ENCODE measurements at regions not wholly inside any gene's neighbourhood (a gene's known extent, or its start where the extent isn't known, plus 50 kb on each side); places are given as distances from the start of the nearest gene placed in this dataset.

DNA sequence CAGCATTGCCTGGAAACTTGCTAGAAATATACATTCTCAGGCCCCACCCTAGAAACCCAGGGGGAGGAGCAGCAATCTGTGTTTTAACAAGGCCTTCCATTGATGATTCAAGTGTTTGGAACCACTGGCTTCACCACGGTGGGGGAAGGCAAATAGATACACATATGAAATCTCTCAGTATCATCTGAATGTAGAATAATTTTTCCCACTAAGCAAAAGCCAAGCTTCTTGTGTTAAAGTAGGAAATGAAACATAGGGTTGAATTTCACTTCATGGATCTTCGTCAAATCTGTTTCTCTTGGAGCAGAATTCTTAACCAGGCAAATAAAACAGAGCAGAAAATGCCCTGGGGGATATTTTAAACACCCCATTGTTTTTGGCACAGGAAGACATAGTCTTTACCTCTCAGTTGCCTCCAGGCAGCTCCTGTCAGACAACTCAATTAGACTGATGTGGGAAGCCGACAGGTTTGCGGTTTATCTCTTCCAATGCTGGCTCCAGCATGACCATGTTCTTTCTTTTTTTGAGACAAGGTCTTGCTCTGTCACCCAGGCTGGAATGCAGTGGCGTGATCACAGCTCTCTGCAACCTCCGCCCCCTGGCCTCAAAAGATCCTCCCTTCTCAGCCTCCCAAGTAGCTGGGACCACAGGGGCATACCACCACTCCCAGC lies 213.0 kb downstream of the FOXO1 start:
- H3K27ac ChIP-seq (ENCODE audit: low read depth in 1 of 2, low read length in 2 of 2) = no peak overlapping the region
- Mint-ChIP-seq H3K27me3 (ENCODE audit: low read depth in 3 of 3) (peaks cover 0 to 4% (median 2%) of the 10 kb centered on the region in 3 donors), H3K36me3 (no peaks in the 10 kb centered on the region), H3K4me3 (no peak overlapping the region), H3K4me1 (peaks cover 11% of the 10 kb centered on the region), H3K9me3 (peaks cover 0 to 5% (median 2%) of the 10 kb centered on the region in 7 donors), H3K27ac (no peak overlapping the region)
- peaks cover 10 to 11% of the 10 kb centered on the region in 2 donors for H3K4me1 ChIP-seq (ENCODE audit: control insufficient read depth in 1 of 2, insufficient read depth in 2 of 2, low read length in 2 of 2)
- no peak for DNase-seq
- intact Hi-C loops (cut with micrococcal nuclease) = no loop called here
- no peak overlapping the region for H3K4me3 ChIP-seq (replicated peaks in 1 of 3; ENCODE audit: low read depth in 2 of 3, low read length in 3 of 3)
- no peaks in the 10 kb centered on the region for H3K9me3 ChIP-seq (replicated peaks in 1 of 2; ENCODE audit: control insufficient read depth in 1 of 2, insufficient read depth in 1 of 2, low read length in 2 of 2)
- H2AFZ ChIP-seq (ENCODE audit: insufficient read depth, low read depth, low read length, poor library complexity, severe bottlenecking) = no peak overlapping the region
- H3K4me2 ChIP-seq (replicated peaks; ENCODE audit: extremely low read depth, low read length, poor library complexity, severe bottlenecking) = no peak overlapping the region
- H3K9ac ChIP-seq (ENCODE audit: insufficient read depth, low read length, poor library complexity, severe bottlenecking) = no peak overlapping the region
- H4K20me1 ChIP-seq (ENCODE audit: insufficient read depth, low read length) = no peaks in the 10 kb centered on the region
- TF ChIP-seq, protein P1, sequence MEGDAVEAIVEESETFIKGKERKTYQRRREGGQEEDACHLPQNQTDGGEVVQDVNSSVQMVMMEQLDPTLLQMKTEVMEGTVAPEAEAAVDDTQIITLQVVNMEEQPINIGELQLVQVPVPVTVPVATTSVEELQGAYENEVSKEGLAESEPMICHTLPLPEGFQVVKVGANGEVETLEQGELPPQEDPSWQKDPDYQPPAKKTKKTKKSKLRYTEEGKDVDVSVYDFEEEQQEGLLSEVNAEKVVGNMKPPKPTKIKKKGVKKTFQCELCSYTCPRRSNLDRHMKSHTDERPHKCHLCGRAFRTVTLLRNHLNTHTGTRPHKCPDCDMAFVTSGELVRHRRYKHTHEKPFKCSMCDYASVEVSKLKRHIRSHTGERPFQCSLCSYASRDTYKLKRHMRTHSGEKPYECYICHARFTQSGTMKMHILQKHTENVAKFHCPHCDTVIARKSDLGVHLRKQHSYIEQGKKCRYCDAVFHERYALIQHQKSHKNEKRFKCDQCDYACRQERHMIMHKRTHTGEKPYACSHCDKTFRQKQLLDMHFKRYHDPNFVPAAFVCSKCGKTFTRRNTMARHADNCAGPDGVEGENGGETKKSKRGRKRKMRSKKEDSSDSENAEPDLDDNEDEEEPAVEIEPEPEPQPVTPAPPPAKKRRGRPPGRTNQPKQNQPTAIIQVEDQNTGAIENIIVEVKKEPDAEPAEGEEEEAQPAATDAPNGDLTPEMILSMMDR (IDR thresholded peaks at IDR 0.05) = no peak
- no peaks in the 10 kb centered on the region for H3K36me3 ChIP-seq (replicated peaks in 1 of 2; ENCODE audit: control insufficient read depth in 1 of 2, insufficient read depth in 2 of 2, low read length in 2 of 2)
- 100% methylated on average over 3 of the region's 6 CpGs for WGBS (ENCODE audit: insufficient coverage)
- H3K79me2 ChIP-seq (ENCODE audit: insufficient read depth, low read length) = no peaks in the 10 kb centered on the region
- no peaks in the 10 kb centered on the region for H3K27me3 ChIP-seq (ENCODE audit: control insufficient read depth in 2 of 2, insufficient read depth in 2 of 2, low read length in 2 of 2)

GRCh38 chr13:40456397-40456953 lies 210.0 kb downstream of the FOXO1 start:
- H3K4me3 Mint-ChIP-seq = no peak overlapping the region
- WGBS (ENCODE audit: insufficient coverage) = 67% methylated on average over 3 of the region's 3 CpGs

More at GRCh38 chr13:40456397-40456953, 210.0 kb downstream of the FOXO1 start:
- H3K4me2 ChIP-seq (replicated peaks; ENCODE audit: extremely low read depth, low read length, poor library complexity, severe bottlenecking) = no peak overlapping the region
- H3K27me3 ChIP-seq (ENCODE audit: control insufficient read depth in 2 of 2, insufficient read depth in 2 of 2, low read length in 2 of 2) = no peaks in the 10 kb centered on the region
- no peak overlapping the region for H2AFZ ChIP-seq (ENCODE audit: insufficient read depth, low read depth, low read length, poor library complexity, severe bottlenecking)
- H3K9me3 Mint-ChIP-seq = peaks cover 0 to 1% (median 0%) of the 10 kb centered on the region in 7 donors
- H3K27me3 Mint-ChIP-seq (ENCODE audit: low read depth in 3 of 3) = peaks cover 0 to 5% (median 4%) of the 10 kb centered on the region in 3 donors
- DNase-seq = no peak
- peaks cover 10 to 11% of the 10 kb centered on the region in 2 donors for H3K4me1 ChIP-seq (ENCODE audit: control insufficient read depth in 1 of 2, insufficient read depth in 2 of 2, low read length in 2 of 2)
- H3K27ac ChIP-seq (ENCODE audit: low read depth in 1 of 2, low read length in 2 of 2) = no peak overlapping the region
- peaks cover 11% of the 10 kb centered on the region for H3K4me1 Mint-ChIP-seq
- H3K27ac Mint-ChIP-seq = no peak overlapping the region
- TF ChIP-seq, protein P1 (IDR thresholded peaks at IDR 0.05) = no peak
- H3K36me3 Mint-ChIP-seq = no peaks in the 10 kb centered on the region
- H3K4me3 ChIP-seq (replicated peaks in 1 of 3; ENCODE audit: low read depth in 2 of 3, low read length in 3 of 3) = no peak overlapping the region
- H3K9ac ChIP-seq (ENCODE audit: insufficient read depth, low read length, poor library complexity, severe bottlenecking) = no peak overlapping the region
- H4K20me1 ChIP-seq (ENCODE audit: insufficient read depth, low read length) = no peaks in the 10 kb centered on the region
- no peaks in the 10 kb centered on the region for H3K9me3 ChIP-seq (replicated peaks in 1 of 2; ENCODE audit: control insufficient read depth in 1 of 2, insufficient read depth in 1 of 2, low read length in 2 of 2)
- H3K79me2 ChIP-seq (ENCODE audit: insufficient read depth, low read length) = no peaks in the 10 kb centered on the region
- H3K36me3 ChIP-seq (replicated peaks in 1 of 2; ENCODE audit: control insufficient read depth in 1 of 2, insufficient read depth in 2 of 2, low read length in 2 of 2) = no peaks in the 10 kb centered on the region
- intact Hi-C loops (cut with micrococcal nuclease) = no loop called here
